NCI-H2107 (cell line): ENCODE measurements at regions not wholly inside any gene's neighbourhood (a gene's known extent, or its start where the extent isn't known, plus 50 kb on each side); places are given as distances from the start of the nearest gene placed in this dataset.
"Not testable (repeated sequence)": the region's sequence is repeated elsewhere in the genome, so short reads cannot be mapped to it uniquely, and the experiment has no call there.

Experiments used
- DNase-seq: peaks from one replicate; lab custom pipeline; 2025; lab: John Stamatoyannopoulos, UW

- not testable (repeated sequence) for DNase-seq
Measured at GRCh38 chr10:22079921-22080320, 76.4 kb upstream of the DNAJC1 start.

GRCh38 chr10:22071332-22071731, 67.8 kb upstream of the DNAJC1 start:
- no peak for DNase-seq

GRCh38 chr10:22067091-22067490, 63.6 kb upstream of the DNAJC1 start:
- no peak for DNase-seq

- DNase-seq, result not testable (repeated sequence)
Measured at GRCh38 chr10:22060984-22061383, 57.5 kb upstream of the DNAJC1 start.

GRCh38 chr10:22058201-22058600, 54.7 kb upstream of the DNAJC1 start:
- DNase-seq, result no peak

GRCh38 chr10:22054961-22055360, 51.4 kb upstream of the DNAJC1 start:
- DNase-seq, result no peak
